Cardiac septum (tissue), 1 donor: ENCODE measurements at regions not wholly inside any gene's neighbourhood (a gene's known extent, or its start where the extent isn't known, plus 50 kb on each side); places are given as distances from the start of the nearest gene placed in this dataset.
"Not testable (repeated sequence)": the region's sequence is repeated elsewhere in the genome, so short reads cannot be mapped to it uniquely, and the experiment has no call there.

ENCODE experiments used
- DNase-seq: peaks from one replicate; pipeline ENCODE4 v3.0.0-alpha.2; 2020; ENCODE audit warnings: low spot score
- intact Hi-C: fragments of 100-400 bp; cut with DNase I; formaldehyde crosslinking; loops from one replicate; pipeline ENCODE4 v1.14.0; 2022
- donor health status: DM: no; HTN: no; CAD: no.

- intact Hi-C loops, result no loop called here
- DNase-seq, result no peak
Measured at GRCh38 chrX:138897621-138898492, 186.3 kb upstream of the FGF13 start.

- no peak for DNase-seq
- intact Hi-C loops, result no loop called here
Measured at GRCh38 chrX:138890491-138890890, 179.0 kb upstream of the FGF13 start.

- no peak for DNase-seq
- intact Hi-C loops, result no loop called here
Measured at GRCh38 chrX:138889149-138889548, 177.6 kb upstream of the FGF13 start.

GRCh38 chrX:138886769-138887168 is 175.3 kb upstream of the FGF13 start:
- intact Hi-C loops, result no loop called here
- DNase-seq, result no peak

- DNase-seq, result no peak
- intact Hi-C loops, result no loop called here
Measured at GRCh38 chrX:138885886-138886285, 174.4 kb upstream of the FGF13 start.

GRCh38 chrX:138880293-138880692 is 168.8 kb upstream of the FGF13 start:
- intact Hi-C loops, DNase-seq: not testable (repeated sequence)

- intact Hi-C loops, result no loop called here
Measured at GRCh38 chrX:138877746-138878145, 166.2 kb upstream of the FGF13 start.

GRCh38 chrX:138875472-138875871 is 164.0 kb upstream of the FGF13 start:
- no peak for DNase-seq
- intact Hi-C loops, result no loop called here

More at GRCh38 chrX:138877746-138878145, 166.2 kb upstream of the FGF13 start:
- no peak for DNase-seq

- DNase-seq, result no peak
- intact Hi-C loops, result no loop called here
Measured at GRCh38 chrX:138874271-138874935, 162.9 kb upstream of the FGF13 start.

- intact Hi-C loops, DNase-seq: not testable (repeated sequence)
Measured at GRCh38 chrX:138873640-138874039, 162.1 kb upstream of the FGF13 start.

- intact Hi-C loops, result no loop called here
- DNase-seq, result no peak
Measured at GRCh38 chrX:138872537-138872936, 161.0 kb upstream of the FGF13 start.

GRCh38 chrX:138871739-138872138 is 160.2 kb upstream of the FGF13 start:
- DNase-seq, result no peak

GRCh38 chrX:138866643-138867042 is 155.1 kb upstream of the FGF13 start:
- intact Hi-C loops, result no loop called here
- DNase-seq, result no peak

More at GRCh38 chrX:138871739-138872138, 160.2 kb upstream of the FGF13 start:
- intact Hi-C loops, result no loop called here

GRCh38 chrX:138865093-138865649 is 153.7 kb upstream of the FGF13 start:
- intact Hi-C loops, result no loop called here

GRCh38 chrX:138859421-138859820 is 147.9 kb upstream of the FGF13 start:
- intact Hi-C loops, result no loop called here
- DNase-seq, result no peak

More at GRCh38 chrX:138865093-138865649, 153.7 kb upstream of the FGF13 start:
- DNase-seq, result no peak

GRCh38 chrX:138858951-138859350 is 147.4 kb upstream of the FGF13 start:
- intact Hi-C loops, result no loop called here
- DNase-seq, result no peak

- DNase-seq, result no peak
- intact Hi-C loops, result no loop called here
Measured at GRCh38 chrX:138858438-138858837, 146.9 kb upstream of the FGF13 start.

GRCh38 chrX:138856881-138857604 is 145.5 kb upstream of the FGF13 start:
- DNase-seq, result no peak
- intact Hi-C loops, result no loop called here

- DNase-seq, result no peak
- intact Hi-C loops, result no loop called here
Measured at GRCh38 chrX:138853936-138854335, 142.4 kb upstream of the FGF13 start.

- intact Hi-C loops, result no loop called here
Measured at GRCh38 chrX:138849521-138849920, 138.0 kb upstream of the FGF13 start.

More at GRCh38 chrX:138849521-138849920, 138.0 kb upstream of the FGF13 start:
- DNase-seq, result no peak
